ENCODE measurements at regions not wholly inside any gene's neighbourhood (a gene's known extent, or its start where the extent isn't known, plus 50 kb on each side); places are given as distances from the start of the nearest gene placed in this dataset.

DNA sequence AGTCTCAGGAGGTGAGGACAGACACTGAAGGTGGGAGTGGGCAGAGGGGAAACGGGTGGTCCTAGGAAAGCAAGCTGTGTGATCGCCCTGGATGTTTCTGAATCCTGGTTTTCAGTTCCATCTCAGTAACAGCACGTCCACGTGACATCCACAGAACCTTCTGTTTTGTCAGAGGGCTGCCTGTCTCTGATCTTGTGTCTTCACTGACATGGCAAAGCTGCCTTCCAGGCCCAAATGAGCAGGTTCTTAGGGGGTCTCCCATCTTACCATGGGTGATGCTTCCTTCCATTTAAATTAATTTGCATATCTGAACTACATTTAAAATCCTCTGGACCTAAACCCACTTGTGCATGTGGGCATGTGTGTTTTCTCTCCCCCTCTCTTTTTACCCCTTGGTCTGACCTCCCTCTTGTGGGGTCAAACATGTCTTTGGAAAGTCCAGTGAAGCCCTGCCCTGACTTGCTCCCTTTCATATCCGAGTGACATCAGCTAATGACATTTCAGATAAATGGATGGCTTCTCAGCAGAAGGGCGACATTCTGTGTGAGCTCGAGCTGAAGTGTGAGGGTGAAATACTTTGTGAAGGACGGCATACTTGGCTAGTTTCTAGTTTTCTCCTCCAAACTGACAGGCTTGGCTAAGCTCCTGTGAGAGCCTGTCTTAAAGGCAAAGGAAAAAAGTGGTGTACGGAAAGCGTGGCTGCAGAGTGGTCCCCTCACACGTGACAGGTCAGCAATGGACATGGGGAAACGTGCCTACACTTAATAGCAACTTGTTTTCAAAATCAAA, 204.8 kb upstream of the S1PR3 start (continued):
- TF ChIP-seq, protein P1, sequence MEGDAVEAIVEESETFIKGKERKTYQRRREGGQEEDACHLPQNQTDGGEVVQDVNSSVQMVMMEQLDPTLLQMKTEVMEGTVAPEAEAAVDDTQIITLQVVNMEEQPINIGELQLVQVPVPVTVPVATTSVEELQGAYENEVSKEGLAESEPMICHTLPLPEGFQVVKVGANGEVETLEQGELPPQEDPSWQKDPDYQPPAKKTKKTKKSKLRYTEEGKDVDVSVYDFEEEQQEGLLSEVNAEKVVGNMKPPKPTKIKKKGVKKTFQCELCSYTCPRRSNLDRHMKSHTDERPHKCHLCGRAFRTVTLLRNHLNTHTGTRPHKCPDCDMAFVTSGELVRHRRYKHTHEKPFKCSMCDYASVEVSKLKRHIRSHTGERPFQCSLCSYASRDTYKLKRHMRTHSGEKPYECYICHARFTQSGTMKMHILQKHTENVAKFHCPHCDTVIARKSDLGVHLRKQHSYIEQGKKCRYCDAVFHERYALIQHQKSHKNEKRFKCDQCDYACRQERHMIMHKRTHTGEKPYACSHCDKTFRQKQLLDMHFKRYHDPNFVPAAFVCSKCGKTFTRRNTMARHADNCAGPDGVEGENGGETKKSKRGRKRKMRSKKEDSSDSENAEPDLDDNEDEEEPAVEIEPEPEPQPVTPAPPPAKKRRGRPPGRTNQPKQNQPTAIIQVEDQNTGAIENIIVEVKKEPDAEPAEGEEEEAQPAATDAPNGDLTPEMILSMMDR (tag by site-specific recombination; IDR thresholded peaks at IDR 0.05), result no peak
- no peak for TF ChIP-seq ZNF146 (tag by site-specific recombination; IDR thresholded peaks at IDR 0.05)
- TF ChIP-seq, protein P2, sequence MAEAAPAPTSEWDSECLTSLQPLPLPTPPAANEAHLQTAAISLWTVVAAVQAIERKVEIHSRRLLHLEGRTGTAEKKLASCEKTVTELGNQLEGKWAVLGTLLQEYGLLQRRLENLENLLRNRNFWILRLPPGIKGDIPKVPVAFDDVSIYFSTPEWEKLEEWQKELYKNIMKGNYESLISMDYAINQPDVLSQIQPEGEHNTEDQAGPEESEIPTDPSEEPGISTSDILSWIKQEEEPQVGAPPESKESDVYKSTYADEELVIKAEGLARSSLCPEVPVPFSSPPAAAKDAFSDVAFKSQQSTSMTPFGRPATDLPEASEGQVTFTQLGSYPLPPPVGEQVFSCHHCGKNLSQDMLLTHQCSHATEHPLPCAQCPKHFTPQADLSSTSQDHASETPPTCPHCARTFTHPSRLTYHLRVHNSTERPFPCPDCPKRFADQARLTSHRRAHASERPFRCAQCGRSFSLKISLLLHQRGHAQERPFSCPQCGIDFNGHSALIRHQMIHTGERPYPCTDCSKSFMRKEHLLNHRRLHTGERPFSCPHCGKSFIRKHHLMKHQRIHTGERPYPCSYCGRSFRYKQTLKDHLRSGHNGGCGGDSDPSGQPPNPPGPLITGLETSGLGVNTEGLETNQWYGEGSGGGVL (tag by site-specific recombination; IDR thresholded peaks at IDR 0.05), result no peak

DNA sequence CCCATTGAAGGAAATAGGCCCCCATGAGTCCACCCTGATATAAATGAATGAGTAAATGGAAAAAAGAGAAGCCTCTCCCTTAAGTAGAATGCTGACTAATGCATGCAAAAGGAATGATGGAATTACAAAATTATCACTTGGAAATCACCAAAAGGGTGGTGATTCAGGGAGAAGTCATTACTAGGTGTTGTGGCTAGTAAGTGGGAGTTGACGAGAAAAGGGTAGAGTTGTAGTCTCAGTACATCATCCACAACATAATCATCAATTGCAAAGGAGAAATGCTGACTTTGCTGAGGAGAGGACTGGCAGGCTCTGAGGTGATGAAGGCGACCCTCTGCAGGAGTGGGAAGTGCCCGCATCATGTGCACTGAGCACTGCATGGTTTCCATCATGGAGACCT, 201.5 kb upstream of the S1PR3 start:
- ChIA-PET POLR2A (no interaction called here), CTCF (no interaction called here)
- Histone ChIP-seq H3K4me3 (ENCODE audit: low read depth, low read length) (no peak overlapping the region), H3K36me3 (ENCODE audit: control insufficient read depth in 2 of 2, insufficient read depth in 1 of 2, low read length in 2 of 2) (no peaks in the 10 kb centered on the region), H3K27ac (ENCODE audit: extremely low read depth, low read depth, low read length) (no peak overlapping the region), H3K4me1 (ENCODE audit: control insufficient read depth, insufficient read depth, low read length) (no peaks in the 10 kb centered on the region), H3K9me3 (ENCODE audit: control insufficient read depth, insufficient read depth, low read depth, low read length) (no peaks in the 10 kb centered on the region)
- no peak for TF ChIP-seq GLIS2 (tag by site-specific recombination; IDR thresholded peaks at IDR 0.05)
- no peak for TF ChIP-seq RBAK (tag by site-specific recombination; IDR thresholded peaks at IDR 0.05)
- TF ChIP-seq ZNF707 (tag by site-specific recombination; IDR thresholded peaks at IDR 0.05), result no peak
- TF ChIP-seq, protein P3, sequence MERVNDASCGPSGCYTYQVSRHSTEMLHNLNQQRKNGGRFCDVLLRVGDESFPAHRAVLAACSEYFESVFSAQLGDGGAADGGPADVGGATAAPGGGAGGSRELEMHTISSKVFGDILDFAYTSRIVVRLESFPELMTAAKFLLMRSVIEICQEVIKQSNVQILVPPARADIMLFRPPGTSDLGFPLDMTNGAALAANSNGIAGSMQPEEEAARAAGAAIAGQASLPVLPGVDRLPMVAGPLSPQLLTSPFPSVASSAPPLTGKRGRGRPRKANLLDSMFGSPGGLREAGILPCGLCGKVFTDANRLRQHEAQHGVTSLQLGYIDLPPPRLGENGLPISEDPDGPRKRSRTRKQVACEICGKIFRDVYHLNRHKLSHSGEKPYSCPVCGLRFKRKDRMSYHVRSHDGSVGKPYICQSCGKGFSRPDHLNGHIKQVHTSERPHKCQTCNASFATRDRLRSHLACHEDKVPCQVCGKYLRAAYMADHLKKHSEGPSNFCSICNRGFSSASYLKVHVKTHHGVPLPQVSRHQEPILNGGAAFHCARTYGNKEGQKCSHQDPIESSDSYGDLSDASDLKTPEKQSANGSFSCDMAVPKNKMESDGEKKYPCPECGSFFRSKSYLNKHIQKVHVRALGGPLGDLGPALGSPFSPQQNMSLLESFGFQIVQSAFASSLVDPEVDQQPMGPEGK (tag by site-specific recombination; IDR thresholded peaks at IDR 0.05), result no peak
- TF ChIP-seq ZNF426 (tag by site-specific recombination; IDR thresholded peaks at IDR 0.05), result no peak
- TF ChIP-seq ZNF16 (tag by site-specific recombination; IDR thresholded peaks at IDR 0.05; ENCODE audit: low read depth), result no peak
- TF ChIP-seq, protein P4, sequence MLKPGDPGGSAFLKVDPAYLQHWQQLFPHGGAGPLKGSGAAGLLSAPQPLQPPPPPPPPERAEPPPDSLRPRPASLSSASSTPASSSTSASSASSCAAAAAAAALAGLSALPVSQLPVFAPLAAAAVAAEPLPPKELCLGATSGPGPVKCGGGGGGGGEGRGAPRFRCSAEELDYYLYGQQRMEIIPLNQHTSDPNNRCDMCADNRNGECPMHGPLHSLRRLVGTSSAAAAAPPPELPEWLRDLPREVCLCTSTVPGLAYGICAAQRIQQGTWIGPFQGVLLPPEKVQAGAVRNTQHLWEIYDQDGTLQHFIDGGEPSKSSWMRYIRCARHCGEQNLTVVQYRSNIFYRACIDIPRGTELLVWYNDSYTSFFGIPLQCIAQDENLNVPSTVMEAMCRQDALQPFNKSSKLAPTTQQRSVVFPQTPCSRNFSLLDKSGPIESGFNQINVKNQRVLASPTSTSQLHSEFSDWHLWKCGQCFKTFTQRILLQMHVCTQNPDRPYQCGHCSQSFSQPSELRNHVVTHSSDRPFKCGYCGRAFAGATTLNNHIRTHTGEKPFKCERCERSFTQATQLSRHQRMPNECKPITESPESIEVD (tag by site-specific recombination; IDR thresholded peaks at IDR 0.05), result no peak

DNA sequence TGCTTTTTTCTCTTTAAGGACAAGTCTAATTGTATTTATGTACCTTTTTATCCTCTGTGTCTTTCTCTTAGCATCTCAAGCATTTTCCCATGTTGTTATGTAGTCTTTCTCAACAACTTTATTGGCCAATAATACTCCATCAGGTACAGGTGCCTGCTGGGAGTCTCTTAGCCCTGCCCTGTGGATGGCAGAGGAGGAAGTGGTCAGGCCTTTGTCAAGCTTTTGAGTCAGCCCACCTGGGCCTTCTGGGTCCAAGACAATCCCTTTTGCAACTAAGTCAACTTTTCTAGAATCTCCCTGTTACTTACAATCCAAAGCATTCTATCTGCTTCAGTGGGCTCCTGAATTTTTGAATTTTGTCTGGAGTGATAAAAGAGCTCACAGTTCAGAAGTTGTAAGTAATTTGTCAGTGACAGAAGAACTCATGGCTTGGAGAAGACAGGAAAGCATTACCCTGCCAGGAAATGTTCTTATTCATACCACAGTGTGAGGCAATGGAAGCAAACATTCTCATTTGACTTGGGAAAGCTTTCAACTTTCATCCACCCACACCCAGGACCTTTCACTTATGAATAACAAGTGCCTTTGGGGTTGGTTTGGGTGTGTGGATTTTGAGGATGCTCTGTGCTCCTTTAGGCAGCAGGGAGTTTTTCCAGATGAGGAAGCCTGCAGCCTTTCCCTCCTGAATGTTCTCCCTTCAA, 200.0 kb upstream of the S1PR3 start:
- Histone ChIP-seq H3K4me1 (ENCODE audit: control insufficient read depth, insufficient read depth, low read length) (no peaks in the 10 kb centered on the region), H3K27ac (ENCODE audit: extremely low read depth, low read depth, low read length) (no peak overlapping the region), H3K4me3 (ENCODE audit: low read depth, low read length) (no peak overlapping the region), H3K36me3 (ENCODE audit: control insufficient read depth in 2 of 2, insufficient read depth in 1 of 2, low read length in 2 of 2) (no peaks in the 10 kb centered on the region), H3K9me3 (ENCODE audit: control insufficient read depth, insufficient read depth, low read depth, low read length) (no peaks in the 10 kb centered on the region)
- CTCF ChIA-PET, result interaction anchor here (0.7 to 1.2 kb wide), 3 partner anchors 9 to 43 kb away, joined by 3 to 4 read pairs (median 3); no protein-coding TSS in a partner anchor
- TF ChIP-seq ZBTB17 (tag by site-specific recombination; IDR thresholded peaks at IDR 0.05) (no peak), REPIN1 (tag by site-specific recombination; IDR thresholded peaks at IDR 0.05; ENCODE audit: low read depth) (no peak)
- POLR2A ChIA-PET, result no interaction called here
